Tibial nerve (tissue), 3 donors: ENCODE measurements at regions not wholly inside any gene's neighbourhood (a gene's known extent, or its start where the extent isn't known, plus 50 kb on each side); places are given as distances from the start of the nearest gene placed in this dataset.

Experiments used
- CTCF ChIP-seq, 5 experiments: fragments of 200-600 bp in 3 of 5; fragments of 450-650 bp in 2 of 5; sonication (generic) in 3 of 5; IDR thresholded peaks; one replicate each; pipeline ENCODE4 v1.5.1; 2016 to 2019; ENCODE audit warnings: antibody characterized with exemption in 5 of 5, mild to moderate bottlenecking in 3 of 5, moderate library complexity in 2 of 5
- POLR2A ChIP-seq, 2 donors: fragments of 450-650 bp; IDR thresholded peaks; one replicate each; pipeline ENCODE4 v1.6.1; 2017; ENCODE audit warnings: antibody characterized with exemption in 2 of 2, mild to moderate bottlenecking in 2 of 2, moderate library complexity in 2 of 2

- TF ChIP-seq CTCF (IDR thresholded peaks at IDR 0.05) (no peak), POLR2A (IDR thresholded peaks at IDR 0.05) (no peak)
Measured at GRCh38 chr17:63178530-63178929, 212.5 kb downstream of the TANC2 start.
